NT2/D1 (cell line): ENCODE measurements at regions not wholly inside any gene's neighbourhood (a gene's known extent, or its start where the extent isn't known, plus 50 kb on each side); places are given as distances from the start of the nearest gene placed in this dataset.
"Not testable (repeated sequence)": the region's sequence is repeated elsewhere in the genome, so short reads cannot be mapped to it uniquely, and the experiment has no call there.

ENCODE experiments used
- YY1 ChIP-seq: IDR thresholded peaks from 2 replicates; pipeline ENCODE4 v1.6.1; 2011; ENCODE audit not compliant: insufficient read length, insufficient read depth
- ZNF274 ChIP-seq: IDR thresholded peaks from 2 replicates; pipeline ENCODE4 v1.6.1; 2011; ENCODE audit warnings: mild to moderate bottlenecking, low read depth, low read length

- TF ChIP-seq ZNF274, YY1: not testable (repeated sequence)
These were observed 104.3 kb upstream of the ZNF519 start for GRCh38 chr18:14236356-14237048.
